Stimulated activated naive CD8-positive, alpha-beta T cell treated with anti-CD3 and anti-CD28 coated beads, Interleukin-15, Interleukin-2, amounts not matched to agents 100 ng/mL and 50 ng/mL, for 24 hours (primary cell): ENCODE measurements at regions not wholly inside any gene's neighbourhood (a gene's known extent, or its start where the extent isn't known, plus 50 kb on each side); places are given as distances from the start of the nearest gene placed in this dataset.

ENCODE experiments used
- H3K27ac Mint-ChIP-seq: one replicate; pipeline ENCODE4 v1.8.0; 2021; ENCODE audit warnings: mild to moderate bottlenecking, mixed read lengths
- H3K27me3 Mint-ChIP-seq: one replicate; pipeline ENCODE4 v1.8.0; 2021; ENCODE audit warnings: mixed read lengths
- H3K36me3 Mint-ChIP-seq: one replicate; pipeline ENCODE4 v1.8.0; 2021; ENCODE audit warnings: low read depth, mixed read lengths
- H3K4me1 Mint-ChIP-seq: one replicate; pipeline ENCODE4 v1.8.0; 2021; ENCODE audit warnings: low read depth, mixed read lengths
- H3K4me3 Mint-ChIP-seq: one replicate; pipeline ENCODE4 v1.8.0; 2021; ENCODE audit warnings: mild to moderate bottlenecking, mixed read lengths
- H3K9me3 Mint-ChIP-seq: one replicate; pipeline ENCODE4 v1.8.0; 2021; ENCODE audit warnings: mixed read lengths

GRCh38 chr5:97364731-97365130 is 181.7 kb upstream of the RIOK2 start:
- H3K27me3 Mint-ChIP-seq, result no peaks in the 10 kb centered on the region

DNA sequence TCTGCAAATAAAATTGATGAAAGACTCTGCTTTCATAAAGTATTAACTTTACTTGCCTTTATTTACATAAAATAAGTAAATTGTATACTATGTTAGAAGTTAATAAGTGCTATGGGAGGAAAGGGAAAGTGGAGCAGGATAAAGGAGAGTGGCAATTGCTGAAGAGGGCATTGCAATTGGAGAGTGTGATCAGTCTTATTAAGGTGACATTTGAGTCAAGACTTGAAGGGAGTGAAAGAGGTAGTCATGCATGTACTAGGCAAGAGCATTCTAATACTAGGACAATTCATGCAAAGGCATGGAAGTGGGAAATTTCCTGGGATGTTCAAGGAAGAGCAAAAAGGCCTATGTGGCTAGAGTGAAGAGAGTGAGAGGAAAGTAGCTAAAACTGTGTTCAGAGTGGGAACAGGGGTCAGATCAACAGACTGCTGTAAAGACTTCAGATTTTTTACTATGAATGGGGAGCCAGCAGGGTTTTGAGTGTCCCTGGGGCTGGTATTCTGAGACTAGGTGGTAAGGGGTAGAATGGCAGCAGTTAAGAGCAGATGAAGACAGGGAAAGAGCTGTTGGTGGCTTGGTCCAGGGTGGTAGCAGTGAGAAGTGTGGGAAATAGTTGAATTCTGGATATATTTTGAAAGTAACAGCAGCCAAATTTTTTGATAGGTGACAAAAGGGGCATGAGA is 182.3 kb upstream of the RIOK2 start:
- no peaks in the 10 kb centered on the region for H3K27me3 Mint-ChIP-seq
- H3K27ac Mint-ChIP-seq, result no peak overlapping the region
- no peaks in the 10 kb centered on the region for H3K4me1 Mint-ChIP-seq
- H3K4me3 Mint-ChIP-seq, result no peak overlapping the region
- no peaks in the 10 kb centered on the region for H3K9me3 Mint-ChIP-seq
- no peaks in the 10 kb centered on the region for H3K36me3 Mint-ChIP-seq

More at GRCh38 chr5:97364731-97365130, 181.7 kb upstream of the RIOK2 start:
- H3K4me3 Mint-ChIP-seq, result no peak overlapping the region
- no peaks in the 10 kb centered on the region for H3K36me3 Mint-ChIP-seq
- H3K4me1 Mint-ChIP-seq, result no peaks in the 10 kb centered on the region
- H3K27ac Mint-ChIP-seq, result no peak overlapping the region
- H3K9me3 Mint-ChIP-seq, result no peaks in the 10 kb centered on the region

DNA sequence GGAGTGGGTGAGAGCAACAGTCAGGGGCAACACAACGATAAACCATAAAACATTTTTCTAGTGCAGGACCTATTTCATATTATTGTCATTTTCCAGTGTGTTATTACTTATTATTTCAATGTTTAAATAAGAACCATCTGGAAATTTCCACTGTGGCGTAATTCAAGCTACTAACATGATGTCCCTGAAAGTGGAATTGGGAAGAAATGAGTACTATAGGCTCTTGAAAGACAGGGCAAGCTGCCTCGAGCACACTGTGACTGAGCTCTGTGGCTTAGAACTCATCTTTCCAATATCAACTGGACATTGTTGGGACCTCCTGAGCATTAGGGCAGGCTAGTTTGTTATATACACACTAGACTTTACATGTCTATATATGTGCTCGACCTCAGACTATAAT is 182.9 kb upstream of the RIOK2 start:
- no peak overlapping the region for H3K27ac Mint-ChIP-seq
- no peaks in the 10 kb centered on the region for H3K4me1 Mint-ChIP-seq
- peaks cover under 1% of the 10 kb centered on the region for H3K9me3 Mint-ChIP-seq
- no peak overlapping the region for H3K4me3 Mint-ChIP-seq
- H3K36me3 Mint-ChIP-seq, result no peaks in the 10 kb centered on the region
- H3K27me3 Mint-ChIP-seq, result no peaks in the 10 kb centered on the region

DNA sequence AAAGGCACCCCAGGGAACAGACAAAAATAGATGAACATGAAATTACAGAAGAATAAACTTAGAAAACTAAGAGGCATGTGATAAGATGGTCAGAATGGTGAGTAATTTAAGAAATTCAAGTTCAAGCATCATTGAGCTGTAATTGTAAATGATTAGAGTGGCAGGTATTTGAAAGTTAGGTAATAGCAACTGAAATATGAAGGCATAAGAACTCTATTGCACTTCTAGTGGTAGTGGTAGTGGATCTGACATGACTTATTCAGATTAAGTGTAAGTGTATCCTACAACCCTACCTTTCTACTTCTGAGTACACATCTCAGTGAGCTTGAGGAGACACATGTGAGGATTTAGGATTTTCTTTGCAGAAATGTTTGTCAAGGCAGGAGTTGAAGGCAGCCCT is 192.9 kb upstream of the RIOK2 start:
- Mint-ChIP-seq H3K9me3 (peaks cover 10% of the 10 kb centered on the region), H3K4me1 (no peaks in the 10 kb centered on the region), H3K27ac (no peak overlapping the region), H3K27me3 (peaks cover 2% of the 10 kb centered on the region), H3K36me3 (no peaks in the 10 kb centered on the region), H3K4me3 (no peak overlapping the region)

GRCh38 chr5:97377582-97377981 is 194.5 kb upstream of the RIOK2 start:
- H3K27me3 Mint-ChIP-seq, result peaks cover 3% of the 10 kb centered on the region
- peaks cover 8% of the 10 kb centered on the region for H3K9me3 Mint-ChIP-seq
- no peaks in the 10 kb centered on the region for H3K4me1 Mint-ChIP-seq
- no peak overlapping the region for H3K4me3 Mint-ChIP-seq
- H3K36me3 Mint-ChIP-seq, result no peaks in the 10 kb centered on the region
- H3K27ac Mint-ChIP-seq, result no peak overlapping the region

GRCh38 chr5:97383996-97384395 is 200.9 kb upstream of the RIOK2 start:
- H3K9me3 Mint-ChIP-seq, result no peaks in the 10 kb centered on the region
- no peak overlapping the region for H3K27ac Mint-ChIP-seq
- H3K4me3 Mint-ChIP-seq, result no peak overlapping the region
- H3K27me3 Mint-ChIP-seq, result peaks cover 3% of the 10 kb centered on the region
- no peaks in the 10 kb centered on the region for H3K36me3 Mint-ChIP-seq
- no peaks in the 10 kb centered on the region for H3K4me1 Mint-ChIP-seq

DNA sequence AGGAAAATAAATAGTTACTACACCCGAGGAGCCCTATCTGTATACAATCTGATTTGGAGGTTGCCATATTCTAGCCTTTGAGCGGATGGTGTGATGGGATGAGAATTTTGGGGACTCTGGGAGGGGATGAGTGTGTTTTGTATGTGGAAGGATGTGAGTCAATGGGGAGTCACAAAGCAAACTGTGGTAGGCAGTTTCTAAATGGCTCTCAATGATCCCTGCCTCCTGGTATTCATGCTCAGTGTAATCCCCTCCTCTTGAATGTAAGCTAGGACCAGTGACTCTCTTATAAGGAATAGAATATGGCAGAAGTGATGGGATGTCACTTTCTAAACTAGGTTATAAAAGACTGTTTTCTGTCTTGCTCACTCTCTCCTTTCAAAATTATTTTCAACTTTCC is 205.7 kb upstream of the RIOK2 start:
- Mint-ChIP-seq H3K4me1 (no peaks in the 10 kb centered on the region), H3K27ac (no peak overlapping the region), H3K4me3 (no peak overlapping the region), H3K27me3 (no peaks in the 10 kb centered on the region), H3K36me3 (no peaks in the 10 kb centered on the region), H3K9me3 (no peaks in the 10 kb centered on the region)

DNA sequence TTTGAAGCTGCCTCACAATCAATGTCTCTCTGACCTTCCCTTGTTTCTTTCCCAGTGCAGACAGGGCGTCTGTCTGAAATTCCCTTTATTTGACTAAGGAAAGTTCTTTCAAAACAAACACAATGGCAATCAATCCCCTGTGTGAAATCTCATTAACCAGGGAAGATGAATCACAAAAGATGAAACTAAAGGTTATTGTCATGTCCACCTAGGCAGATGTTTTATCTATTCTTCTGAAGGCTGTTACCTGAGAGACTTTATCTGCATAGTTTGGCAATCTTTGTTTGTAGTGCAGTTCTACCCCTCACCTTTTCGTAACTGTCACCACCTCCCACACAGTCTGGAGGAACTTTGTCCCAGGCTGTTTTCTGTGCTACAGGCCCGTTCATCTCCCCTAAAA is 217.5 kb upstream of the RIOK2 start:
- no peak overlapping the region for H3K27ac Mint-ChIP-seq
- peaks cover 5% of the 10 kb centered on the region for H3K9me3 Mint-ChIP-seq
- no peaks in the 10 kb centered on the region for H3K4me1 Mint-ChIP-seq
- no peak overlapping the region for H3K4me3 Mint-ChIP-seq
- no peaks in the 10 kb centered on the region for H3K27me3 Mint-ChIP-seq
- H3K36me3 Mint-ChIP-seq, result no peaks in the 10 kb centered on the region

- Mint-ChIP-seq H3K36me3 (no peaks in the 10 kb centered on the region), H3K4me1 (no peaks in the 10 kb centered on the region), H3K4me3 (no peak overlapping the region), H3K27ac (no peak overlapping the region), H3K27me3 (no peaks in the 10 kb centered on the region), H3K9me3 (no peaks in the 10 kb centered on the region)
Measured at GRCh38 chr5:97405941-97406340, 222.9 kb upstream of the RIOK2 start.

DNA sequence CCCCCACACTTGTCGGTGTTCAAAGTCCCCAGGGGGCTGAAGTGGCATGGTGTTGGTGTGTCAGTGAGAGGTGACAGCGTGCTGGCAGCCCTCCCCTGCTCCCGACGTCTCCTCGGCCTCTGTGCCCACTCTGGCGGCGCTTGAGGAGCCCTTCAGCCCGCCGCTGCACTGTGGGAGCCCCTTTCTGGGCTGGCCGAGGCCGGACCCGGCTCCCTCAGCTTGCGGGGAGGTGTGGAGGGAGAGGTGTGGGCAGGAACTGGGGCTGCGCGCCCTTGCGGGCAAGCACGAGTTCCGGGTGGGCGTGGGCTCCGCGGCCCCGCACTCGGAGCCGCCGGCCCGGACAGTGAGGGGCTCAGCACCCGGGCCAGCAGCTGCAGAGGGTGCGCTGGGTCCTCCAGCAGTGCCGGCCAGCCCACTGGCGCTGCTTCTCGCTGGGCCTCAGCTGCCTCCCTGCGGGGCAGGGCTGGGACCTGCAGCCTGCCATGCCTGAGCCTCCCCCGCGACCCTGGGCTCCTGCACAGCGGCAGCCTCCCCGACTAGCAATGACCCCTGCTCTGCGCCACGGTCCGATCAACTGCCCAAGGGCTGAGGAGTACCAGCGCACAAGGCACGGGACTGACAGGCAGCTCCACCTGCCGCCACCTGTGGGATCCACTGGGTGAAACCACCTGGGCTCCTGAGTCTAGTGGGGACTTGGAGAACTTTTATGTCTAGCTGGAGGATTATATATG is 224.1 kb upstream of the RIOK2 start:
- Mint-ChIP-seq H3K27ac (no peak overlapping the region), H3K36me3 (no peaks in the 10 kb centered on the region), H3K9me3 (no peaks in the 10 kb centered on the region), H3K4me1 (no peaks in the 10 kb centered on the region), H3K4me3 (no peak overlapping the region), H3K27me3 (no peaks in the 10 kb centered on the region)

DNA sequence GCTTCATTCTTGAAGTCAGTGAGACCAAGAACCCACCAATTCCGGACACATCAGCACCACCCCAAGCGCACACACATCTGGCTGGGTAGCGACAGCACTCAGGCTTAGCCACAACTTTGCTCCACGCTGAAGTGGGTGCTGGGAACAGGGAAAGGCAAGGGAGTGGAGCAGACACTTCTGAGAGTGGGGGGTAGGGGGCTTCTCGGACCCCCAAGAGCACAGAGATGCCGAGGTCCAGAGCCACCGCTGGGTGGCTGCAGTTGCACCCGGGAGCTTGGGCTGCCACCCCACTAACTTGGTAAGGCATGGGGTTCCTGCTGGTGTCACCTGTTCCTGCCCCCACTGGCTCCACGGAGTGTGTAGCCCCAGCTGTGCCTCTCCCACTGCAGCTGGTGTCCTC is 225.3 kb upstream of the RIOK2 start:
- Mint-ChIP-seq H3K4me1 (no peaks in the 10 kb centered on the region), H3K36me3 (no peaks in the 10 kb centered on the region), H3K9me3 (no peaks in the 10 kb centered on the region), H3K27ac (no peak overlapping the region), H3K4me3 (no peak overlapping the region), H3K27me3 (no peaks in the 10 kb centered on the region)

DNA sequence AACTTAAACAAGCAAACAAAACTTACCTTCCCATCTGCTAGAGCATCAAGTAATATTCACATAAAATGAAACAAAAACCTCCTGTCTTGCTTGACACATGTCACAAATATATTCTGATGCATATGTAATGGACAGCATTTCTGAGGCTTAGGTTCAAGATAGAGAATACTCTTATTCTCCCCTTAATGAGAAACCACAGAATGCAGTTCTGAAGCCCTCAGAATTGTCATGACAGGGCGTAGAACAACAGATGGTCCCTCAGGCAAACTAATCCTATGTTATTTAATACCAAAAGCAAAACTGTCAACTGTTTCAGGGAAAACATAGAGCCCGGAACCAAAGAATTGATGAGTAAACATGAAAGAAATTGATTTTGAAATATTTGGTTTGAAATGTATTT is 229.9 kb upstream of the RIOK2 start:
- H3K27me3 Mint-ChIP-seq, result no peaks in the 10 kb centered on the region
- H3K4me1 Mint-ChIP-seq, result no peaks in the 10 kb centered on the region

DNA sequence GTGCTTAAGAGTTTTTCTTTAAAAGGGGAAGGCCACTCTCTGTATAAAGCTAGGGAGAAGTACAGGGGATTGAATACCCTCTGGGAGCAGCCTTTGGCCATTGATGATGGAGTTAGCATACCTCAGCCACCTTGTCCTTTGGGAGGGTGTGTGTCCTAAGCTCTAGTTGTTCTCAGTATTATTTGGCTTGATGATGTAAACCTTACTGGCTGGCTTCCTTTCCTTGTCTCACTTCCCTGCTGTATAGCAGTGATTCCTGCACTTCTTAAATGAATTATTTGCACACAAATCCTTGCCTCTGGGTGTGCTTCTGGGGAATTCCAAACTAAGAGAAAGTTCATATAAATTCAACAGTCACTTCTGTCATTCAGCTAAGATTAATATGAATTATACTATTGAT is 234.9 kb upstream of the RIOK2 start:
- Mint-ChIP-seq H3K9me3 (no peaks in the 10 kb centered on the region), H3K27me3 (no peaks in the 10 kb centered on the region), H3K36me3 (no peaks in the 10 kb centered on the region), H3K4me1 (no peaks in the 10 kb centered on the region), H3K27ac (no peak overlapping the region), H3K4me3 (no peak overlapping the region)

More for the DNA sequence above, 229.9 kb upstream of the RIOK2 start:
- H3K9me3 Mint-ChIP-seq, result no peaks in the 10 kb centered on the region
- H3K27ac Mint-ChIP-seq, result no peak overlapping the region
- H3K36me3 Mint-ChIP-seq, result no peaks in the 10 kb centered on the region
- H3K4me3 Mint-ChIP-seq, result no peak overlapping the region

DNA sequence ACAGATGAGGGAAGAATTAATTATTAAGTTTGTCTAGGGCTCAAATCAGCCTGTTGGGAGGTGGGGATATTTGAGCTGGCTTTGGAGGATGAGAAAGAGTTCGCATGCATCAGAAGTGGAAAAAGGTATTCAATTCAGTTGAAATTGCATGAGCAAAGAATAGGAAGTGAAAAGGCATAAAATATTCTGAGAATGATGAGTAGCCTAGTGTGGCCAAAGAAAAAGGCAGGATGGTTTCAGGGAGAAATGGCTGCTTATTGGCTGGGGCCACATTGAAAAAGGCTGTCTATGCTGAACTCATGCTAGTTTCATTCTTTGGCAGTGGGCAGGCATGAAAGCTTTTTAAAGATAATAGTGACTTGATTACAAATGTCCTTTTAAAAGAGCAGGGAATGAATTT is 235.4 kb upstream of the RIOK2 start:
- H3K4me1 Mint-ChIP-seq, result no peaks in the 10 kb centered on the region
- no peaks in the 10 kb centered on the region for H3K27me3 Mint-ChIP-seq
- H3K9me3 Mint-ChIP-seq, result no peaks in the 10 kb centered on the region
- no peaks in the 10 kb centered on the region for H3K36me3 Mint-ChIP-seq
- no peak overlapping the region for H3K27ac Mint-ChIP-seq
- no peak overlapping the region for H3K4me3 Mint-ChIP-seq

GRCh38 chr5:97420646-97421045 is 237.6 kb upstream of the RIOK2 start:
- Mint-ChIP-seq H3K27me3 (no peaks in the 10 kb centered on the region), H3K27ac (no peak overlapping the region), H3K36me3 (no peaks in the 10 kb centered on the region)

GRCh38 chr5:97422678-97423077 is 239.6 kb upstream of the RIOK2 start:
- H3K4me3 Mint-ChIP-seq, result no peak overlapping the region
- no peaks in the 10 kb centered on the region for H3K27me3 Mint-ChIP-seq
- H3K9me3 Mint-ChIP-seq, result no peaks in the 10 kb centered on the region
- H3K36me3 Mint-ChIP-seq, result no peaks in the 10 kb centered on the region
- H3K27ac Mint-ChIP-seq, result no peak overlapping the region
- H3K4me1 Mint-ChIP-seq, result no peaks in the 10 kb centered on the region

More at GRCh38 chr5:97420646-97421045, 237.6 kb upstream of the RIOK2 start:
- H3K9me3 Mint-ChIP-seq, result no peaks in the 10 kb centered on the region
- H3K4me3 Mint-ChIP-seq, result no peak overlapping the region
- H3K4me1 Mint-ChIP-seq, result no peaks in the 10 kb centered on the region
